GM12878 (cell line): ENCODE measurements at regions not wholly inside any gene's neighbourhood (a gene's known extent, or its start where the extent isn't known, plus 50 kb on each side); places are given as distances from the start of the nearest gene placed in this dataset.

ENCODE experiments used
- ATAC-seq: fragments of 200-7000 bp; cut with Tn5 transposase; 3 replicates; pipeline ENCODE4 v1.9.1; 2020; ENCODE audit warnings: mild to moderate bottlenecking, moderate library complexity
- BruUV-seq: library from RNA; stranded (reverse); fragments of 400-500 nt; replicated peaks from 2 replicates; lab custom pipeline; 2021; lab: Mats Ljungman, UMichigan
- CTCF ChIA-PET: fragments of 300-600 bp; sonication (Branson Sonifier 250); formaldehyde crosslinking; extraction: SDS; loops from one replicate; lab custom pipeline; 2021; ENCODE audit warnings: inconsistent platforms; lab: Yijun Ruan, JAX
- POLR2A ChIA-PET: fragments of 350-600 bp; formaldehyde crosslinking; extraction: SDS; loops from one replicate; lab custom pipeline; 2021; ENCODE audit warnings: inconsistent platforms; lab: Charles Lee
- RAD21 ChIA-PET: fragments of 300-600 bp; sonication (Branson Sonifier 250); formaldehyde crosslinking; loops from one replicate; lab custom pipeline; 2023; ENCODE audit warnings: antibody characterized with exemption; ENCODE audit not compliant: unreplicated experiment; lab: Charles Lee
- SMC1A ChIA-PET: fragments of 300-600 bp; sonication (Branson Sonifier 250); formaldehyde crosslinking; loops from one replicate; lab custom pipeline; 2023; ENCODE audit not compliant: unreplicated experiment, uncharacterized antibody; lab: Charles Lee
- DNase-seq: peaks from one replicate; pipeline ENCODE4 v3.0.0-alpha.2; 2011; ENCODE audit warnings: low read depth, low spot score
- FAIRE-seq: peaks from 3 replicates; lab custom pipeline; 2011; peaks lifted over from hg19 to GRCh38; lab: Jason Lieb, UNC
- H2AFZ ChIP-seq: 2 replicates; pipeline ENCODE4 v1.6.0; 2011; ENCODE audit warnings: low read depth, low read length, control low read depth; ENCODE audit not compliant: control insufficient read depth
- H3K27ac ChIP-seq: 2 replicates; pipeline ENCODE4 v1.5.1; 2011; ENCODE audit warnings: control low read depth; ENCODE audit not compliant: control insufficient read depth, insufficient read depth
- H3K27me3 ChIP-seq, 2 experiments: replicated peaks in 1 of 2; 2 replicates each; pipeline versions ENCODE4 v1.6.0 to v1.6.1; 2011; ENCODE audit warnings: low read length in 1 of 2; ENCODE audit not compliant: control insufficient read depth in 2 of 2, insufficient read depth in 2 of 2
- H3K36me3 ChIP-seq, 2 experiments: 2 replicates each; pipeline ENCODE4 v1.5.1; 2011; ENCODE audit warnings: low read length in 1 of 2; ENCODE audit not compliant: control insufficient read depth in 2 of 2, insufficient read depth in 2 of 2
- H3K4me1 ChIP-seq: 2 replicates; pipeline ENCODE4 v1.6.1; 2011; ENCODE audit warnings: mild to moderate bottlenecking, low read length, moderate library complexity, mixed read lengths; ENCODE audit not compliant: control insufficient read depth, insufficient read depth
- H3K4me2 ChIP-seq: 2 replicates; pipeline ENCODE4 v1.6.0; 2011; ENCODE audit warnings: control low read depth; ENCODE audit not compliant: control insufficient read depth, insufficient read depth
- H3K4me3 ChIP-seq: fragments of 200-600 bp; sonication (generic); 2 replicates; pipeline ENCODE4 v1.5.1; 2016
- H3K79me2 ChIP-seq: 2 replicates; pipeline ENCODE4 v1.6.0; 2011; ENCODE audit warnings: low read length; ENCODE audit not compliant: control insufficient read depth, insufficient read depth
- H3K9ac ChIP-seq: 2 replicates; pipeline ENCODE4 v1.8.0; 2011; ENCODE audit warnings: low read length, control low read depth, mixed read lengths; ENCODE audit not compliant: control insufficient read depth, insufficient read depth
- H3K9me3 ChIP-seq: replicated peaks from 3 replicates; pipeline ENCODE4 v1.5.1; 2011; ENCODE audit warnings: mild to moderate bottlenecking, low read length; ENCODE audit not compliant: control insufficient read depth, insufficient read depth
- H4K20me1 ChIP-seq: 2 replicates; pipeline ENCODE4 v1.6.0; 2011; ENCODE audit not compliant: control insufficient read depth, insufficient read depth
- BRCA1 ChIP-seq: IDR thresholded peaks from 2 replicates; pipeline ENCODE4 v1.6.1; 2011; ENCODE audit warnings: low read depth, low read length, improper control_type of control experiment
- CBX3 ChIP-seq: fragments of 200-600 bp; sonication (generic); IDR thresholded peaks from 2 replicates; pipeline ENCODE4 v1.6.1; 2016; ENCODE audit warnings: low read depth, borderline replicate concordance
- CBX5 ChIP-seq: sonication (generic); IDR thresholded peaks from 2 replicates; pipeline ENCODE4 v1.6.1; 2016; ENCODE audit warnings: low read depth, moderate library complexity, mild to moderate bottlenecking, inconsistent platforms
- CHD2 ChIP-seq: IDR thresholded peaks from 2 replicates; pipeline ENCODE4 v1.6.1; 2011; ENCODE audit warnings: low read depth, low read length, improper control_type of control experiment, borderline replicate concordance
- EED ChIP-seq: sonication (generic); IDR thresholded peaks from 2 replicates; pipeline ENCODE4 v1.6.1; 2016; ENCODE audit warnings: antibody characterized with exemption, low read depth
- EP300 ChIP-seq, 2 experiments: fragments of 150-350 bp in 1 of 2; IDR thresholded peaks; 2 replicates each; pipeline ENCODE4 v1.6.1; 2011 to 2012; ENCODE audit warnings: low read depth in 2 of 2, low read length in 2 of 2, borderline replicate concordance in 1 of 2, improper control_type of control experiment in 1 of 2, inconsistent platforms in 1 of 2; ENCODE audit not compliant: control insufficient read depth in 1 of 2
- FOXK2 ChIP-seq: fragments of 450-650 bp; IDR thresholded peaks from 2 replicates; pipeline ENCODE4 v1.6.1; 2017; ENCODE audit warnings: mild to moderate bottlenecking, moderate library complexity
- FOXM1 ChIP-seq: IDR thresholded peaks from 2 replicates; pipeline ENCODE4 v1.6.1; 2012; ENCODE audit warnings: low read depth, mild to moderate bottlenecking, inconsistent platforms, low read length, moderate library complexity
- HCFC1 ChIP-seq: fragments of 150-350 bp; IDR thresholded peaks from 2 replicates; pipeline ENCODE4 v1.6.1; 2014; ENCODE audit warnings: low read length
- IRF4 ChIP-seq: IDR thresholded peaks from 2 replicates; pipeline ENCODE4 v1.6.1; 2011; ENCODE audit warnings: low read depth, low read length
- KAT2A ChIP-seq: conservative IDR thresholded peaks from 2 replicates; pipeline ENCODE4 v1.6.1; 2011; ENCODE audit warnings: low read depth, low read length; ENCODE audit not compliant: control insufficient read depth
- MYB ChIP-seq: fragments of 150-350 bp; IDR thresholded peaks from 2 replicates; pipeline ENCODE4 v1.6.1; 2014; ENCODE audit warnings: mild to moderate bottlenecking, low read depth, low read length, borderline replicate concordance
- NFIC ChIP-seq: IDR thresholded peaks from 2 replicates; pipeline ENCODE4 v1.6.1; 2012; ENCODE audit warnings: low read depth, mild to moderate bottlenecking, inconsistent platforms, low read length, moderate library complexity
- SMC3 ChIP-seq: IDR thresholded peaks from 2 replicates; pipeline ENCODE4 v1.6.1; 2011; ENCODE audit warnings: low read length, improper control_type of control experiment, borderline replicate concordance
- SRF ChIP-seq, 2 experiments: IDR thresholded peaks; 2 replicates each; pipeline ENCODE4 v1.6.1; 2011; ENCODE audit warnings: low read depth in 2 of 2, low read length in 2 of 2, mild to moderate bottlenecking in 1 of 2, moderate library complexity in 1 of 2
- WGBS: methylation state at CpG from one replicate; pipeline ENCODE4 v1.1.6; 2016; ENCODE audit warnings: low lambda C conversion rate; ENCODE audit not compliant: insufficient replicate concordance, insufficient coverage; ENCODE audit errors: missing lambda C conversion rate; 5-methylcytosine and 5-hydroxymethylcytosine counted together
- in situ Hi-C: fragments of 300-500 bp; cut with MboI; formaldehyde crosslinking; loops from 9 replicates; pipeline ENCODE4 v1.14.3; 2018; ENCODE audit warnings: mixed read lengths
- intact Hi-C: fragments of 100-400 bp; cut with micrococcal nuclease; formaldehyde crosslinking; loops from one replicate; pipeline ENCODE4 v1.14.2; 2022; ENCODE audit not compliant: unreplicated experiment
- TF ChIP-seq, protein P1 (sequence below): fragments of 450-650 bp; IDR thresholded peaks from 2 replicates; pipeline ENCODE4 v1.6.1; 2017; ENCODE audit warnings: borderline replicate concordance
- TF ChIP-seq, protein P2 (sequence below): IDR thresholded peaks from 2 replicates; pipeline ENCODE4 v1.6.1; 2011; ENCODE audit warnings: low read depth, low read length, improper control_type of control experiment, borderline replicate concordance

DNA sequence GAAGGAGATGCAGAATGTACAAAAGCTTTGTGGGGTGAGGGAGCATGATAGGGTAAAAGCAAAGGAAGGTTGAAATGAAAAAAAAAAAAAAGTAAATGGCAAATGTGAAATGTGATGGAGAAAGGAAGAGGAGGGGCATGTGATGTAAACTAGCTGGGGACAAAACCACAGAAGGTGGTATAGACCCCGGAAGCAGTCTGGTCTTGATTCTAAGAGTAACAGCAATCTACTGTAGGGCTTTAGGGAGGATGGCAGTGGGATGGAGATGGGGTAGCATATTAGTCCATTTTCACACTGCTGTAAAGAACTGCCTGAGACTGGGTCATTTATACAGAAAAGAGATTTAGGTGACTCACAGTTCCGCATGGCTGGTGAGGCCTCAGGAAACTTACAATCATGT is 362.0 kb downstream of the SOCS6 start:
- H3K4me2 ChIP-seq: no peak overlapping the region
- intact Hi-C loops: no loop called here

DNA sequence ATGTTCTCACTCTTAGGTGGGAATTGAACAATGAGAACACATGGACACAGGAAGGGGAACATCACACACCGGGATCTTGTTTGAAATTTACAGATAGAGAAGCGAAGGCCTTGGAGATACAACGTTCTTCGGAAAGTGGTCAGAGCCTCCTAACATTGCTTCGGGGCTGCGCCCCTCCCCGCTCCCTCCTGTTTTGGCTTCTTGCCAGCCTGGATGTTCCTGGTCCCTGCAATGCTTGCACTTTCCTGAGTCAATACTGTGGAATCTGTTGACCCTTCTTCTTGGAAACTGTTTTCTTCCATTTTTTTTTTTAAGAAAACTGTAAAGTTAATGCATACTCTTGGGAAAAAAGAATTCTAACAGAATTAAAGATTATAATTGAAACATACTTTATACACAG is 360.8 kb downstream of the SOCS6 start:
- CTCF ChIA-PET: no interaction called here
- Histone ChIP-seq H3K9me3 (no peaks in the 10 kb centered on the region; the same call in 2 of the 3 replicates), H3K4me2 (no peak overlapping the region), H3K9ac (no peak overlapping the region), H3K36me3 (no peaks in the 10 kb centered on the region), H3K4me1 (no peaks in the 10 kb centered on the region), H3K79me2 (no peaks in the 10 kb centered on the region), H2AFZ (no peak overlapping the region), H4K20me1 (no peaks in the 10 kb centered on the region), H3K27me3 (no peaks in the 10 kb centered on the region), H3K4me3 (no peak overlapping the region), H3K27ac (no peak overlapping the region)
- ATAC-seq (no peak), FAIRE-seq (no peak), DNase-seq (no peak)
- POLR2A ChIA-PET: no interaction called here
- in situ Hi-C loops: no loop called here
- 74% methylated on average over 7 of the region's 7 CpGs for WGBS
- no TSS peak for BruUV-seq
- intact Hi-C loops: no loop called here
- RAD21 ChIA-PET: no interaction called here
- SMC1A ChIA-PET: no interaction called here
- TF ChIP-seq SMC3 (no peak), CHD2 (no peak), MYB (no peak), EED (no peak), EP300 (IDR thresholded peaks at IDR 0.05; ENCODE audit: borderline replicate concordance in 1 of 2, control insufficient read depth in 1 of 2, low read depth in 2 of 2, low read length in 2 of 2) (no peak)
- TF ChIP-seq, protein P1, sequence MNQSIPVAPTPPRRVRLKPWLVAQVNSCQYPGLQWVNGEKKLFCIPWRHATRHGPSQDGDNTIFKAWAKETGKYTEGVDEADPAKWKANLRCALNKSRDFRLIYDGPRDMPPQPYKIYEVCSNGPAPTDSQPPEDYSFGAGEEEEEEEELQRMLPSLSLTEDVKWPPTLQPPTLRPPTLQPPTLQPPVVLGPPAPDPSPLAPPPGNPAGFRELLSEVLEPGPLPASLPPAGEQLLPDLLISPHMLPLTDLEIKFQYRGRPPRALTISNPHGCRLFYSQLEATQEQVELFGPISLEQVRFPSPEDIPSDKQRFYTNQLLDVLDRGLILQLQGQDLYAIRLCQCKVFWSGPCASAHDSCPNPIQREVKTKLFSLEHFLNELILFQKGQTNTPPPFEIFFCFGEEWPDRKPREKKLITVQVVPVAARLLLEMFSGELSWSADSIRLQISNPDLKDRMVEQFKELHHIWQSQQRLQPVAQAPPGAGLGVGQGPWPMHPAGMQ: no peak
- TF ChIP-seq, protein P2, sequence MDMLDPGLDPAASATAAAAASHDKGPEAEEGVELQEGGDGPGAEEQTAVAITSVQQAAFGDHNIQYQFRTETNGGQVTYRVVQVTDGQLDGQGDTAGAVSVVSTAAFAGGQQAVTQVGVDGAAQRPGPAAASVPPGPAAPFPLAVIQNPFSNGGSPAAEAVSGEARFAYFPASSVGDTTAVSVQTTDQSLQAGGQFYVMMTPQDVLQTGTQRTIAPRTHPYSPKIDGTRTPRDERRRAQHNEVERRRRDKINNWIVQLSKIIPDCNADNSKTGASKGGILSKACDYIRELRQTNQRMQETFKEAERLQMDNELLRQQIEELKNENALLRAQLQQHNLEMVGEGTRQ: no peak

More for the DNA sequence above, 362.0 kb downstream of the SOCS6 start:
- CTCF ChIA-PET: no interaction called here
- Histone ChIP-seq H3K27ac (no peak overlapping the region), H3K4me1 (no peaks in the 10 kb centered on the region), H3K27me3 (no peaks in the 10 kb centered on the region), H4K20me1 (no peaks in the 10 kb centered on the region), H3K79me2 (no peaks in the 10 kb centered on the region), H3K9me3 (no peaks in the 10 kb centered on the region; the same call in 2 of the 3 replicates), H2AFZ (no peak overlapping the region), H3K9ac (no peak overlapping the region), H3K4me3 (no peak overlapping the region), H3K36me3 (no peaks in the 10 kb centered on the region)
- RAD21 ChIA-PET: no interaction called here
- SMC1A ChIA-PET: interaction anchor here (0.9 kb wide), 1 partner anchor 14 kb away, joined by 3 read pairs; no protein-coding TSS in a partner anchor
- FAIRE-seq (no peak), ATAC-seq (no peak), DNase-seq (no peak)
- no TSS peak for BruUV-seq
- POLR2A ChIA-PET: no interaction called here
- WGBS: 45% methylated on average over 2 of the region's 2 CpGs
- no peak for TF ChIP-seq CBX5
- no peak for TF ChIP-seq KAT2A
- TF ChIP-seq CBX3: no peak
- TF ChIP-seq HCFC1: no peak
- no peak for TF ChIP-seq EP300 (IDR thresholded peaks at IDR 0.05; ENCODE audit: borderline replicate concordance in 1 of 2, control insufficient read depth in 1 of 2, low read depth in 2 of 2, low read length in 2 of 2)
- no peak for TF ChIP-seq NFIC
- no peak for TF ChIP-seq FOXM1
- no peak for TF ChIP-seq BRCA1
- no peak for TF ChIP-seq SRF (IDR thresholded peaks at IDR 0.05; ENCODE audit: low read depth in 2 of 2, low read length in 2 of 2)
- no peak for TF ChIP-seq IRF4
- TF ChIP-seq FOXK2: no peak
- in situ Hi-C loops: no loop called here
